ENCODE measurements at regions not wholly inside any gene's neighbourhood (a gene's known extent, or its start where the extent isn't known, plus 50 kb on each side); places are given as distances from the start of the nearest gene placed in this dataset.

- Histone ChIP-seq H3K9me3 (ENCODE audit: control insufficient read depth, low read depth, low read length) (no peaks in the 10 kb centered on the region), H3K27me3 (ENCODE audit: control insufficient read depth, extremely low read depth, insufficient read depth, low read length) (no peaks in the 10 kb centered on the region), H3K4me3 (ENCODE audit: control insufficient read depth in 2 of 3, extremely low read depth in 1 of 3, insufficient read depth in 2 of 3, low read depth in 1 of 3, low read length in 3 of 3) (no peak overlapping the region), H3K79me2 (ENCODE audit: control insufficient read depth, insufficient read depth, low read length) (no peaks in the 10 kb centered on the region), H4K20me1 (ENCODE audit: control insufficient read depth, extremely low read depth, insufficient read depth, low read length) (no peaks in the 10 kb centered on the region), H3K4me2 (ENCODE audit: control insufficient read depth, extremely low read depth, insufficient read depth, low read depth, low read length) (no peak overlapping the region), H2AFZ (ENCODE audit: control insufficient read depth, low read length) (no peak overlapping the region), H3K9ac (ENCODE audit: control insufficient read depth, extremely low read depth, insufficient read depth, low read length) (no peak overlapping the region), H3K36me3 (ENCODE audit: control insufficient read depth in 2 of 2, extremely low read depth in 1 of 2, insufficient read depth in 2 of 2, low read length in 2 of 2) (no peaks in the 10 kb centered on the region), H3K9me1 (ENCODE audit: control insufficient read depth, extremely low read depth, insufficient read depth, low read length) (no peaks in the 10 kb centered on the region), H3K27ac (ENCODE audit: control insufficient read depth, insufficient read depth, low read length) (no peak overlapping the region), H3K4me1 (ENCODE audit: control insufficient read depth, extremely low read depth, insufficient read depth, low read length) (no peaks in the 10 kb centered on the region)
- DNase-seq (ENCODE audit: low read depth, low spot score) (no peak), FAIRE-seq (no peak)
- TF ChIP-seq CTCF (optimal IDR thresholded peaks at IDR 0.05 in 1 of 3, IDR thresholded peaks at IDR 0.05 in 1 of 3, conservative IDR thresholded peaks at IDR 0.05 in 1 of 3; ENCODE audit: extremely low read depth in 1 of 3, insufficient read depth in 2 of 3, low read length in 3 of 3) (no peak), EZH2 (IDR thresholded peaks at IDR 0.05; ENCODE audit: low read length) (no peak)
- dilution Hi-C loops (cut with MboI; ENCODE audit: extremely low pct_ligation_motif_present, low sequenced_read_pairs) = no loop called here
Observed at GRCh38 chr7:17171427-17171826, 127.0 kb upstream of the AHR start.

- Histone ChIP-seq H3K9ac (ENCODE audit: control insufficient read depth, extremely low read depth, insufficient read depth, low read length) (no peak overlapping the region), H3K9me1 (ENCODE audit: control insufficient read depth, extremely low read depth, insufficient read depth, low read length) (no peaks in the 10 kb centered on the region), H3K9me3 (ENCODE audit: control insufficient read depth, low read depth, low read length) (no peaks in the 10 kb centered on the region), H3K4me2 (ENCODE audit: control insufficient read depth, extremely low read depth, insufficient read depth, low read depth, low read length) (no peak overlapping the region), H3K4me3 (ENCODE audit: control insufficient read depth in 2 of 3, extremely low read depth in 1 of 3, insufficient read depth in 2 of 3, low read depth in 1 of 3, low read length in 3 of 3) (no peak overlapping the region), H3K4me1 (ENCODE audit: control insufficient read depth, extremely low read depth, insufficient read depth, low read length) (no peaks in the 10 kb centered on the region), H4K20me1 (ENCODE audit: control insufficient read depth, extremely low read depth, insufficient read depth, low read length) (no peaks in the 10 kb centered on the region), H3K36me3 (ENCODE audit: control insufficient read depth in 2 of 2, extremely low read depth in 1 of 2, insufficient read depth in 2 of 2, low read length in 2 of 2) (no peaks in the 10 kb centered on the region), H3K27ac (ENCODE audit: control insufficient read depth, insufficient read depth, low read length) (no peak overlapping the region), H2AFZ (ENCODE audit: control insufficient read depth, low read length) (no peak overlapping the region), H3K27me3 (ENCODE audit: control insufficient read depth, extremely low read depth, insufficient read depth, low read length) (no peaks in the 10 kb centered on the region), H3K79me2 (ENCODE audit: control insufficient read depth, insufficient read depth, low read length) (no peaks in the 10 kb centered on the region)
- dilution Hi-C loops (cut with MboI; ENCODE audit: extremely low pct_ligation_motif_present, low sequenced_read_pairs) = no loop called here
- no peak for TF ChIP-seq EZH2 (IDR thresholded peaks at IDR 0.05; ENCODE audit: low read length)
- TF ChIP-seq CTCF (optimal IDR thresholded peaks at IDR 0.05 in 1 of 3, IDR thresholded peaks at IDR 0.05 in 1 of 3, conservative IDR thresholded peaks at IDR 0.05 in 1 of 3; ENCODE audit: extremely low read depth in 1 of 3, insufficient read depth in 2 of 3, low read length in 3 of 3) = no peak
- DNase-seq (ENCODE audit: low read depth, low spot score) (no peak), FAIRE-seq (no peak)
Observed at GRCh38 chr7:17176371-17177032, 122.0 kb upstream of the AHR start.

Measured in keratinocyte (primary cell).